RWPE1 (cell line): ENCODE measurements at regions not wholly inside any gene's neighbourhood (a gene's known extent, or its start where the extent isn't known, plus 50 kb on each side); places are given as distances from the start of the nearest gene placed in this dataset.
"Not testable (repeated sequence)": the region's sequence is repeated elsewhere in the genome, so short reads cannot be mapped to it uniquely, and the experiment has no call there.

Source experiments
- CTCF ChIA-PET: fragments of 350-600 bp; sonication (Branson Sonifier 250); formaldehyde crosslinking; extraction: SDS; loops from one replicate; lab custom pipeline; 2021; lab: Yijun Ruan, JAX
- POLR2A ChIA-PET: fragments of 400-600 bp; formaldehyde crosslinking; extraction: SDS; loops from one replicate; lab custom pipeline; 2020; ENCODE audit warnings: antibody characterized with exemption; ENCODE audit not compliant: low non-redundant PET; lab: Yijun Ruan, JAX
- DNase-seq: peaks from one replicate; pipeline ENCODE4 v3.0.0; 2012; ENCODE audit warnings: low spot score
- H3K27ac ChIP-seq: fragments of 450-650 bp; 2 replicates; pipeline ENCODE4 v1.5.1; 2017
- CTCF ChIP-seq: fragments of 450-650 bp; conservative IDR thresholded peaks from 2 replicates; pipeline ENCODE4 v1.5.1; 2017; ENCODE audit warnings: low read depth, mild to moderate bottlenecking

- CTCF ChIA-PET, result no interaction called here
- H3K27ac ChIP-seq, result no peak overlapping the region
- POLR2A ChIA-PET, result no interaction called here
- no peak for DNase-seq
- no peak for TF ChIP-seq CTCF
These were observed 1152.0 kb downstream of the KHDRBS2 start for GRCh38 chr6:61134028-61134427.

GRCh38 chr6:61114185-61114584 is 1171.8 kb downstream of the KHDRBS2 start:
- POLR2A ChIA-PET, DNase-seq, H3K27ac ChIP-seq, CTCF ChIA-PET: not testable (repeated sequence)

DNA sequence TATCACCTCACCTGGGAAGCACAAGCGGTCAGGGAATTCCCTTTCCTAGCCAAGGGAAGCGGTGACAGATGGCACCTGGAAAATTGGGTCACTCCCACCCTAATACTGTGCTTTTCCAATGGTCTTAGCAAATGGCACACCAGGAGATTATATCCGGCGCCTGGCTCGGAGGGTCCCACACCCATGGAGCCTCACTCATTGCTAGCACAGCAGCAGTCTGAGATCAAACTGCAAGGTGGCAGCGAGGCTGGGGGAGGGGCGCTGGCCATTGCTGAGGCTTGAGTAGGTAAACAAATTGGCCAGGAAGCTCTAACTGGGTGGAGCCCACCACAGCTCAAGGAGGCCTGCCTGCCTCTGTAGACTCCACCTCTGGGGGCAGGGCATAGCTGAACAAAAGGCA is 1178.1 kb downstream of the KHDRBS2 start:
- H3K27ac ChIP-seq, DNase-seq, POLR2A ChIA-PET, CTCF ChIA-PET: not testable (repeated sequence)

DNA sequence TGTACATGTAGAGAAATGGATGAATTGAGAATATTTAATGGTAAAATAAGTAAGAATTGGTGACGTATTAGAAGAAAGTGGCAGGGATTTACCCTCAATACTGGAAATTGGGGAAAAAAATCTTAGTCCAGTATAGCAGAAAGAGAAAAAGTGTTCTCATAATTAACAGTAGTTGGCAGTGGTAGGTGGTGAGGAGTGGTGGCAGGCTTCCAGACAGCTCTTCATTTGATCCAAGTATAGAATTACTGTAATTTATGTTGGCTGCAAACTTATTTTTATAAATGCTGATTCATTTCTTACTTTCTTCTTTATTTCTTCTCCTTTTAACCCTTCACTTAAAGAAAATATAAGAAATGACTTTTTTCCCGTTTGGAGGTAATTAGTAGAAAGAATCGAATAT is 1182.4 kb downstream of the KHDRBS2 start:
- H3K27ac ChIP-seq, CTCF ChIA-PET, DNase-seq, POLR2A ChIA-PET: not testable (repeated sequence)

GRCh38 chr6:61100072-61100471 is 1186.0 kb downstream of the KHDRBS2 start:
- no peak for DNase-seq
- ChIA-PET CTCF (no interaction called here), POLR2A (no interaction called here)
- H3K27ac ChIP-seq, result no peak overlapping the region
- no peak for TF ChIP-seq CTCF

DNA sequence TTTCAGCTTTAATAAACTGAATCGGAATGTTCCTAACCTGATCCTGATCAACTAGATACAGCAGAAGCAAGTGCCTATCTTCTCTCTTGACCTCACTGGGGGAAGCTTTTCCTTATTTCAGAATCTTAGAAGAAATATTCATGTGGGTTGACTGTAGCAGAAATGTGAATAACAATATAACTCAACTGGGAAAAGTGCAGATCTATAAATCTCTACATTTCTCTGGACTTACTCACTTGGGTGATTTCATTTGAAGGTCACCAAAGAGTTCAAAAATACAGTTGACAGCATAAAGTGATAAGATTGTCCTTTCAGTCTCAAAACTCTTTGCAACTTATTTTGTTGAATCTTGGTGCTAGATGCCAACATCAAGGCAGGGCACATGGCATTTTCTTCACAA is 1186.5 kb downstream of the KHDRBS2 start:
- H3K27ac ChIP-seq, DNase-seq, CTCF ChIA-PET, POLR2A ChIA-PET: not testable (repeated sequence)

DNA sequence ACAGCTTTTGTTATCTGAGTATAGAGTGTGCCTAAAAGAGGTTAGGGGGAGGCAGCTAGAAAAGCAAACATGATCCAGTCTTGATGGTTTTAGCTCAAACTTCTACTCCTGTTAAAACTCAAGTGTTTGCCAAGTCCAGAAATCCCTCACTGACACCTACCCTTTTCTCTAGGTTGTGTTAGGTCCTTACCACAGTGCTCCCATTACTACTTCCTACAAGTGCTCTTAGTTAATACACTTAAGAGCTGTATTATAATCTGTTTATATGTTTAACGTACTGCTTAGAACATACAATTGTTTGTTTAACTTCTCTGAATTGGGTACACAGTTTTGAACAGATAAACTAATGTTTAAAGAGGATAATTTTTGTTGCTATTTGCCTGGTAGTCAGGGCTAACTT is 1198.0 kb downstream of the KHDRBS2 start:
- DNase-seq, H3K27ac ChIP-seq, POLR2A ChIA-PET, CTCF ChIA-PET: not testable (repeated sequence)

GRCh38 chr6:61044011-61044410 is 1242.0 kb downstream of the KHDRBS2 start:
- TF ChIP-seq CTCF, result no peak
- CTCF ChIA-PET, result no interaction called here
- no peak overlapping the region for H3K27ac ChIP-seq
- no peak for DNase-seq
- POLR2A ChIA-PET, result no interaction called here
